ENCODE measurements at regions not wholly inside any gene's neighbourhood (a gene's known extent, or its start where the extent isn't known, plus 50 kb on each side); places are given as distances from the start of the nearest gene placed in this dataset.

DNA sequence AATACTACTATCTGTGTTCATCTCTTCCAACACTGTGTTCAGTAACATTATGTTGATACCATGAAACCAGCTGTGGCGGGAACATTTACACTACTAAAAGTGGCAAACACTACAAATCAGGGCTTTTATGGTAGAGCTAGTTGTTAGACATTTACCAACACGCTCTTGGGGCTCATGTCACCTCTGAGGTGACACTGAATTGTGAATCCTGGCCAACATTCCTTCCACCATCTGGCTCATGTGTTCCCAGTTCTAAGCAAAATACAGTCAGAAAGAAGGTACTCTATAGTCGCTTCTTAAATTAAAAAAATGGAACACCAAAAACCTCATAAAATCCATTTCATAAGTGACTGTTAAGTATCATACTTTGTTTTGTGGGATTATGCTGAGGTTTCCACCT, 436.6 kb downstream of the FUT8 start:
- no peak for TF ChIP-seq EZH2phosphoT487 (IDR thresholded peaks at IDR 0.05; ENCODE audit: low read depth)
- TF ChIP-seq, protein P1, sequence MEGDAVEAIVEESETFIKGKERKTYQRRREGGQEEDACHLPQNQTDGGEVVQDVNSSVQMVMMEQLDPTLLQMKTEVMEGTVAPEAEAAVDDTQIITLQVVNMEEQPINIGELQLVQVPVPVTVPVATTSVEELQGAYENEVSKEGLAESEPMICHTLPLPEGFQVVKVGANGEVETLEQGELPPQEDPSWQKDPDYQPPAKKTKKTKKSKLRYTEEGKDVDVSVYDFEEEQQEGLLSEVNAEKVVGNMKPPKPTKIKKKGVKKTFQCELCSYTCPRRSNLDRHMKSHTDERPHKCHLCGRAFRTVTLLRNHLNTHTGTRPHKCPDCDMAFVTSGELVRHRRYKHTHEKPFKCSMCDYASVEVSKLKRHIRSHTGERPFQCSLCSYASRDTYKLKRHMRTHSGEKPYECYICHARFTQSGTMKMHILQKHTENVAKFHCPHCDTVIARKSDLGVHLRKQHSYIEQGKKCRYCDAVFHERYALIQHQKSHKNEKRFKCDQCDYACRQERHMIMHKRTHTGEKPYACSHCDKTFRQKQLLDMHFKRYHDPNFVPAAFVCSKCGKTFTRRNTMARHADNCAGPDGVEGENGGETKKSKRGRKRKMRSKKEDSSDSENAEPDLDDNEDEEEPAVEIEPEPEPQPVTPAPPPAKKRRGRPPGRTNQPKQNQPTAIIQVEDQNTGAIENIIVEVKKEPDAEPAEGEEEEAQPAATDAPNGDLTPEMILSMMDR (IDR thresholded peaks at IDR 0.05; ENCODE audit: low read depth, low read length) = no peak
